ENCODE measurements at regions not wholly inside any gene's neighbourhood (a gene's known extent, or its start where the extent isn't known, plus 50 kb on each side); places are given as distances from the start of the nearest gene placed in this dataset.

DNA sequence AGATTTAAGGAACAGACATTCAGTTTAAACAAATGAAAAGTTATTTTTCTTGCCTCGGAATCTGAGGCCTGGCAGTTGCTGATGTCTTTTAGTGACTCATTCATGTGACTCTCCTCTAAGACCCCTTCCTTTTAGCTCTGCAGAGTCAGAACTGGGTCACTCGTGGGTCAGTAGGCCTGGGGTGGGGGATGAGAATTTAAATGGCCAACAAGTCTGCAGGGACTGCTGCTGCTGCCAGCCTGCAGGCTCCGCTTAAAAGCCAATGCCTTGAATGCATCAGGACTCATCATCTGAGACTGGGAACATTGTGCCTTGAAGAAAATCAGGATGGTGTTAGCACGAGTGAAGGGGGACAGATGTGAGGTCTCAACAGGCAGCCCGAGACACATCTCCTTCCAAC lies 404.3 kb downstream of the CDH26 start:
- H2AFZ ChIP-seq (ENCODE audit: low read length, unreplicated experiment), result no peak overlapping the region

DNA sequence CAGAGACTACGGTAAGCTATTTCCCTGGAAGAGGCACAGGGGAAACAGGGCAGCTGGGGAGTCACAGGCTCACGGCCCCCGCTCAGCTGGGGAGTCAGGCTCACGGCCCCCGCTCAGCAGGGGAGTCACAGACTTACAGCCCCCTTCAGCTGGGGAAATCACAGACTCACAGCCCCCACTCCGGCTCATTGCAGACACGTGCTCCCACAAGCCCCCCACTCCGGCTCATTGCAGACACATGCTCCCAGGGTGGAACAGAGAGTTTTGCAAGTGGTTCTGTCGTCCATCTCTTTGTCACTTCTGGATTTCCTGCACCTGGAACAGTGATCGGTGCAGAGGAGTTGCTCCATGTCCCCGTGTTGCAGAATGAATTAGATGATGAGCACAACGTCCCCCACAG lies 405.5 kb downstream of the CDH26 start:
- H2AFZ ChIP-seq (ENCODE audit: low read length, unreplicated experiment), result no peak overlapping the region
- H3K36me3 ChIP-seq (ENCODE audit: insufficient read depth, low read length), result no peaks in the 10 kb centered on the region
- no peaks in the 10 kb centered on the region for H3K79me2 ChIP-seq (ENCODE audit: control insufficient read depth, insufficient read depth, low read length, unreplicated experiment)
- no peaks in the 10 kb centered on the region for H3K4me1 ChIP-seq (ENCODE audit: control insufficient read depth, insufficient read depth, low read length, unreplicated experiment)
- no peak overlapping the region for H3K27ac ChIP-seq (ENCODE audit: low read depth, low read length)
- H3K27me3 ChIP-seq (ENCODE audit: insufficient read depth, low read length), result no peaks in the 10 kb centered on the region
- no peak overlapping the region for H3K4me3 ChIP-seq (ENCODE audit: low read depth, low read length)

More for the DNA sequence above, 404.3 kb downstream of the CDH26 start:
- H3K79me2 ChIP-seq (ENCODE audit: control insufficient read depth, insufficient read depth, low read length, unreplicated experiment), result no peaks in the 10 kb centered on the region
- H3K4me3 ChIP-seq (ENCODE audit: low read depth, low read length), result no peak overlapping the region
- H3K4me1 ChIP-seq (ENCODE audit: control insufficient read depth, insufficient read depth, low read length, unreplicated experiment), result no peaks in the 10 kb centered on the region
- no peaks in the 10 kb centered on the region for H3K36me3 ChIP-seq (ENCODE audit: insufficient read depth, low read length)
- H3K27me3 ChIP-seq (ENCODE audit: insufficient read depth, low read length), result no peaks in the 10 kb centered on the region
- H3K27ac ChIP-seq (ENCODE audit: low read depth, low read length), result no peak overlapping the region

DNA sequence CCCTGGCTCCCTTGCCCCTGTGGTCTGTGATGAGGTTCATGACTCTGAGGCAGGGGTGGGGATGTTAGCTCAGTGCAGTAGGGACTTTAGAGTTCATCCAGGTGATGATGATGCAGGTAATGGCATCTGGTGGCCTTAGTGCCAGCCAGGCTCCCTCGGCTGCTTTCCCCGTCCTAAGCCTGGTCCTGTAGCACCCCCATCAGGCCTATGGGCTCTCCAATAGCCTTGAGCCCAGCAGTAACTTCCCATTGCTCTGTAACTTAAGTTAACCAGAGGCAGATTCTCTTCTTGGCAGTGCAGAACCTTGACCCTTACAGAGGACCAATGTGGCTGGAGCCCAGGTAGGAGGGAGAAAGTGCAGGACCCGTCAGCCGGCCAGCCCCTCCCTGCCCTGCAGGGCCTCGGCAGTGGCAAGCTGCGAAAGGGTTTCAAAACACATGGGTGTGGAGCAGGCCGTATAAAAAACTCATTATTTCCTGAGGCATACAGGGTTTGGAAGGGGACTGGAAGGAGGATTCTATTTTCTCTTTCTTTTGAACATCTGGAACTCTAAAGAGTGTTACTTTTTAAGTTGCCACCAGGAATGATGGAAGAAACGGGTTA lies 406.9 kb downstream of the CDH26 start:
- Histone ChIP-seq H3K27me3 (ENCODE audit: insufficient read depth, low read length) (no peaks in the 10 kb centered on the region), H3K27ac (ENCODE audit: low read depth, low read length) (no peak overlapping the region), H3K4me1 (ENCODE audit: control insufficient read depth, insufficient read depth, low read length, unreplicated experiment) (no peaks in the 10 kb centered on the region), H3K79me2 (ENCODE audit: control insufficient read depth, insufficient read depth, low read length, unreplicated experiment) (no peaks in the 10 kb centered on the region), H3K4me3 (ENCODE audit: low read depth, low read length) (no peak overlapping the region), H2AFZ (ENCODE audit: low read length, unreplicated experiment) (no peak overlapping the region), H3K36me3 (ENCODE audit: insufficient read depth, low read length) (no peaks in the 10 kb centered on the region)

DNA sequence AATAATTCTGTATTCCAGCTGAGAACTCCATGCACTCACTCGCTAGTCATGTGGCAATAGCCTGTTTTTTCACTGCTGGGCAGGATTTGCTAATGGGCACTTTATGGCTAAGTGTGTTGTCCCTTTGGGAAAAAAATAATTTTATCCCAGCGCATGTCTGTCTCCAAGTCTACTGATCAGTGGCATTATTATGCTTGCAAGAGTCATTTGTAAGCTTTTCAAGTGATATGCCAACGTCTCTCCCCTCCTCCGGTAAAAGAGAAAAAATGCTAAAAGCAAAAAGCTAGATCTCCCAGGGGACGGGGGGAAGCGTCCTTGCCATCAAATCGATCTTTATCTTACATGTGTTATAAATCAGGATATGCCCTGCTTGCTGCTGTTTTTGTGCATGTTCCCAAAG lies 407.7 kb downstream of the CDH26 start:
- H3K27ac ChIP-seq (ENCODE audit: low read depth, low read length), result no peak overlapping the region
- no peaks in the 10 kb centered on the region for H3K4me1 ChIP-seq (ENCODE audit: control insufficient read depth, insufficient read depth, low read length, unreplicated experiment)
- no peaks in the 10 kb centered on the region for H3K79me2 ChIP-seq (ENCODE audit: control insufficient read depth, insufficient read depth, low read length, unreplicated experiment)
- no peak overlapping the region for H2AFZ ChIP-seq (ENCODE audit: low read length, unreplicated experiment)
- H3K4me3 ChIP-seq (ENCODE audit: low read depth, low read length), result no peak overlapping the region
- H3K36me3 ChIP-seq (ENCODE audit: insufficient read depth, low read length), result no peaks in the 10 kb centered on the region
- H3K27me3 ChIP-seq (ENCODE audit: insufficient read depth, low read length), result no peaks in the 10 kb centered on the region

DNA sequence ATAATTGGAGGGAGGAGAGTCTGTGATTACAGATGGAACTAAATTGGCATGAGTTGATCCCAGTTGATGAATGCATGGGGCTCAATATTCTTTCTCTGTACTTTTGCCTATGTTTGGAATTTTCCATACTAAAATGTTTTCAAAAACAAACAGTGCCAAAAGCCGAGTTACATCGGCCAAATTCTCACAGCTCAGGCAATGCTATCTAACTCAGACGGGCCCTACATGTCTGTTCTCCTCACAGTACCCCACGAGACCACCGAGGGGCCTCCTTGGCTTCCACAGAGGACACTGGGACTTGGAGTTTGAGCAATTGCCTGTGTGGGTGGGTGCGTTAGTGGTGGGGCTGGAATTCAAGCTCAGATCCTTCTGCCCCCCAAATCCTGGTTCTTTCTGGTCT lies 413.2 kb downstream of the CDH26 start:
- Histone ChIP-seq H2AFZ (ENCODE audit: low read length, unreplicated experiment) (no peak overlapping the region), H3K27ac (ENCODE audit: low read depth, low read length) (no peak overlapping the region), H3K4me3 (ENCODE audit: low read depth, low read length) (no peak overlapping the region), H3K79me2 (ENCODE audit: control insufficient read depth, insufficient read depth, low read length, unreplicated experiment) (no peaks in the 10 kb centered on the region), H3K27me3 (ENCODE audit: insufficient read depth, low read length) (no peaks in the 10 kb centered on the region), H3K4me1 (ENCODE audit: control insufficient read depth, insufficient read depth, low read length, unreplicated experiment) (no peaks in the 10 kb centered on the region), H3K36me3 (ENCODE audit: insufficient read depth, low read length) (no peaks in the 10 kb centered on the region)

DNA sequence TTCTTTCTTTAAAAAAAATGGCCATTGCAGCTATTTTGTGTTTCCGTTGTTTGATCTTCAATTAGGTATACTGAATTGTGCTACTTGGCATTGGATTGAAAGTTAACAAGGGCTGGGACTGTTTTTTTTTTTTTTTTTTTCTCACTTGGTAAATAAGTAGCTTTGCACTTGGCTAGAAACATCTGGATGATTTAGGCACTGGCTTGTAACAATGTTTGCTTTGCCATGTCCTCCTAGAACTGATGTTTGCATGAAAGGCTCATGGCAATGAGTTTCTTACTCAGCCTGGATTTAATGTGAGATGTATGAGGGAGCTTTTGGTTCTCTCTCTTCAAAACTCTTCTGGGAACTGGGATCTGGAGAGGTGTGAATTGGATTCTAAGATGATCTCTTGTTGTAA lies 414.1 kb downstream of the CDH26 start:
- Histone ChIP-seq H3K27me3 (ENCODE audit: insufficient read depth, low read length) (no peaks in the 10 kb centered on the region), H3K36me3 (ENCODE audit: insufficient read depth, low read length) (no peaks in the 10 kb centered on the region), H3K79me2 (ENCODE audit: control insufficient read depth, insufficient read depth, low read length, unreplicated experiment) (no peaks in the 10 kb centered on the region), H3K4me3 (ENCODE audit: low read depth, low read length) (no peak overlapping the region), H3K4me1 (ENCODE audit: control insufficient read depth, insufficient read depth, low read length, unreplicated experiment) (no peaks in the 10 kb centered on the region), H2AFZ (ENCODE audit: low read length, unreplicated experiment) (no peak overlapping the region), H3K27ac (ENCODE audit: low read depth, low read length) (no peak overlapping the region)

DNA sequence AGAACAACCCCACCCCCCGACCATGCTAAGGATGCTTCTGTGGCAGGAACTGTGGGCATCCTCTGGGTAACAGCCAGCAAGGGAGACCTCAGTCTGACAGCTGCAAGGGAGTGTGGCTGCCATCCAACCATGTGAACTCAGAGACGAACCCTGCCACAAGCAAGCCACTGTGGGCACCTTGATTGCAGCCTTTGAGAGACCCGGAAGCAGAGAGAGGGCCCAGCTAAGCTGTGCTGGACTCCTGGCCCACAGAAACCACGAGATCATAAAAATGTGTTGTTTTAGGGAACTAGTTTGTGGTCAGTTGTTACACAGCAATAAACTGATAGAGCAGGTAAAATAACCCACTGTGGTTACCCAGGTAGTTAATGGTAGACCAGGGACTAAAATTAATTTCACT lies 414.6 kb downstream of the CDH26 start:
- no peak overlapping the region for H3K4me3 ChIP-seq (ENCODE audit: low read depth, low read length)
- H3K27ac ChIP-seq (ENCODE audit: low read depth, low read length), result no peak overlapping the region

DNA sequence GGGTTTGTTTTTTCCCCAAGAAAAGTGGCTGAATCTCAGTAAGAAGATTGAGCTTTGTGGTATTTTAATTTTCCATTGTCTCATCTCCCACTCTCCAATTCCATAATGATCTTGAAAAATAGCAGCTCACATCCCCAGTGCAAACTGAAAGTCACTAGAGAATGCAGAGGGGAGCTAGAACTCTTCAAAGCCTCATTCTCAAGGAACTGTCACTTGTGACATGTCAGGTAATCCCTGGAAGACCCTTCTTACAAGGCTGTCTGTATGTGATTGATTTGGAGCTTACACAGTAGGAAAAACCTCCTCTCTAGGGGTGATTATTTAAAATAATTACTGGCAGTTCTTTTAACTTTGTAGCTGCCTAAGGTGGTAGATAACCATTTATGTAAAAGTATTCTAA lies 420.4 kb downstream of the CDH26 start:
- no peak overlapping the region for H3K4me3 ChIP-seq (ENCODE audit: low read depth, low read length)
- H3K4me1 ChIP-seq (ENCODE audit: control insufficient read depth, insufficient read depth, low read length, unreplicated experiment), result no peaks in the 10 kb centered on the region
- no peaks in the 10 kb centered on the region for H3K79me2 ChIP-seq (ENCODE audit: control insufficient read depth, insufficient read depth, low read length, unreplicated experiment)
- no peak overlapping the region for H2AFZ ChIP-seq (ENCODE audit: low read length, unreplicated experiment)
- H3K36me3 ChIP-seq (ENCODE audit: insufficient read depth, low read length), result no peaks in the 10 kb centered on the region
- no peak overlapping the region for H3K27ac ChIP-seq (ENCODE audit: low read depth, low read length)
- H3K27me3 ChIP-seq (ENCODE audit: insufficient read depth, low read length), result no peaks in the 10 kb centered on the region

More for the DNA sequence above, 414.6 kb downstream of the CDH26 start:
- H3K36me3 ChIP-seq (ENCODE audit: insufficient read depth, low read length), result no peaks in the 10 kb centered on the region
- H2AFZ ChIP-seq (ENCODE audit: low read length, unreplicated experiment), result no peak overlapping the region
- H3K4me1 ChIP-seq (ENCODE audit: control insufficient read depth, insufficient read depth, low read length, unreplicated experiment), result no peaks in the 10 kb centered on the region
- H3K27me3 ChIP-seq (ENCODE audit: insufficient read depth, low read length), result no peaks in the 10 kb centered on the region
- H3K79me2 ChIP-seq (ENCODE audit: control insufficient read depth, insufficient read depth, low read length, unreplicated experiment), result no peaks in the 10 kb centered on the region

DNA sequence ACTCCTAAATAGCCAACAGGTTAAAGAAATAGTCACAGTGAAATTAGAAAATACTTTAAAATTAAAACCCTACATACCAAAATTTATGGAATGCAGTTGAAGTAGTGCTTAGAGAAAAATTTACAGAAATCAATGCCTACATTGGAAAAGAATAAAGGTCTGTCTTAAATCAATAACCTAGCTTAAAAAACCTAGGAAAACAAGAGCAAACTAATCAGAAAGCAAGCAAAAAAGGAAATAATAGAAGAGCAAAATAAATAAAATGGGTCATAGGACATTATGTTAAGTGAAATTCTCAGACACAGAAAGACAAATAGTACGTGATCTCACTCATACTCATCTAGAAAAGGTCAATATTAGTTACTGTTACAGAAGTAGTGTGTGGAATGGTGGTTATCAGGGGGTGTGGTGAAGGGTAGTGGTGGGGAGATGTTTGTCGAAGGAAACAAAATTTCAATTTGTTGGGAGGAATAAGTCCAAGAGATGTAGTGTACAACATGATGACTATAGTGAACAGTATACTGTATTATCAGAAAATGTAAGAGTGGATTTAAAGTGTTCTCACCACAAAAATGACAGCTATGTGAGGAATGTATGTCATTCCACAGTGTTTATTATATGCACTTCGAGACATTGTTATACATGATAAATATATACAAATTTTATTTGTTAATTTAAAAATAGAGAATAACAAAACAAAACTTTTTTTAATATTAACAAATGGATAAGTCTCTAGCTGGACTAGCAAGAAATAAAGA lies 423.6 kb downstream of the CDH26 start:
- no peak overlapping the region for H2AFZ ChIP-seq (ENCODE audit: low read length, unreplicated experiment)
- H3K4me1 ChIP-seq (ENCODE audit: control insufficient read depth, insufficient read depth, low read length, unreplicated experiment), result no peaks in the 10 kb centered on the region
- H3K27ac ChIP-seq (ENCODE audit: low read depth, low read length), result no peak overlapping the region
- no peak overlapping the region for H3K4me3 ChIP-seq (ENCODE audit: low read depth, low read length)
- H3K36me3 ChIP-seq (ENCODE audit: insufficient read depth, low read length), result no peaks in the 10 kb centered on the region
- H3K27me3 ChIP-seq (ENCODE audit: insufficient read depth, low read length), result no peaks in the 10 kb centered on the region
- no peaks in the 10 kb centered on the region for H3K79me2 ChIP-seq (ENCODE audit: control insufficient read depth, insufficient read depth, low read length, unreplicated experiment)

DNA sequence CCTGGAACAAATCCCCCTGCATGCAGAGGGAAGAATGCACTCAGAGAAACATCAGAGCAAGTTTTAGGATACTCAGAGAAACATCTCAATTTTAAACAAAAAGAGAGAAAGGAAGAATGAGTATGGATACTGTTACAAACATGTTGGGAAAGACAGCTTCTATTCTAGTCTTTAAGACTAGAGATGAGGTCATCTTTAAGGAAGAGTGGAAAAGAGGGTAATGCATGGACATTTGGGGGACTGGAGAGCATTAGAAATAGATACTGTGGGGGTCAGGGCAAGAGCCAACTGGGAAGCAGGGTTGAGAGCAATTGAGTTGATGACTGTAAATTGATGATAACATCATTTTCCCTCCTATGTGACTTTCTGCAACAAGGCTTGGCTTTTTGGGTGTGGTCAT lies 431.2 kb downstream of the CDH26 start:
- Histone ChIP-seq H3K27me3 (ENCODE audit: insufficient read depth, low read length) (no peaks in the 10 kb centered on the region), H3K4me3 (ENCODE audit: low read depth, low read length) (no peak overlapping the region), H2AFZ (ENCODE audit: low read length, unreplicated experiment) (no peak overlapping the region), H3K36me3 (ENCODE audit: insufficient read depth, low read length) (no peaks in the 10 kb centered on the region), H3K4me1 (ENCODE audit: control insufficient read depth, insufficient read depth, low read length, unreplicated experiment) (no peaks in the 10 kb centered on the region), H3K27ac (ENCODE audit: low read depth, low read length) (no peak overlapping the region), H3K79me2 (ENCODE audit: control insufficient read depth, insufficient read depth, low read length, unreplicated experiment) (no peaks in the 10 kb centered on the region)

DNA sequence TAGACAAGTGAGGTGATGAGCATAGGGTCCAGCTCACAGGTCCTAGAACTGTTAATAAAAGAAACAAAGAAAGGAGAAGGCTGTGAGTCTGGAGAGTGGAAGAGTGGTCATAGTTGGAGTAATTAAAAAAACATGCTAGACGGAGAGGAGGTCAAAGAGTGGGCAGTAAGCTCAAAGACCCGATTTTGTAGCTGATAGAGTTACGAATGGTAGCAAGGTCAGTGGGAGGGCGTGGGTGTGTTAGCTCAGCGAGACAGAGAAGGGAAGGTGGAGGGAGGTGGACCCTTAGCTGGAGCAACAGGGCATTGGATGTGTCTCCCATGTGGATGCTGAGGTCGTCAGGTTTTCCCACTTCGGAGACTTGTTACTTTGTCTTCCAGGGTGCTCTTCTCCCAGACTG lies 431.7 kb downstream of the CDH26 start:
- Histone ChIP-seq H3K36me3 (ENCODE audit: insufficient read depth, low read length) (no peaks in the 10 kb centered on the region), H3K4me1 (ENCODE audit: control insufficient read depth, insufficient read depth, low read length, unreplicated experiment) (no peaks in the 10 kb centered on the region), H3K79me2 (ENCODE audit: control insufficient read depth, insufficient read depth, low read length, unreplicated experiment) (no peaks in the 10 kb centered on the region), H3K4me3 (ENCODE audit: low read depth, low read length) (no peak overlapping the region), H3K27me3 (ENCODE audit: insufficient read depth, low read length) (no peaks in the 10 kb centered on the region), H3K27ac (ENCODE audit: low read depth, low read length) (no peak overlapping the region), H2AFZ (ENCODE audit: low read length, unreplicated experiment) (no peak overlapping the region)

Data from ACC112 (cell line).